IMR-90 (cell line): ENCODE measurements at regions not wholly inside any gene's neighbourhood (a gene's known extent, or its start where the extent isn't known, plus 50 kb on each side); places are given as distances from the start of the nearest gene placed in this dataset.

Experiments used
- ATAC-seq: fragments of 200-7000 bp; cut with Tn5 transposase; 2 replicates; pipeline ENCODE4 v1.9.1; 2020; ENCODE audit warnings: low read depth, mild to moderate bottlenecking, moderate library complexity
- BruUV-seq: library from RNA; stranded (reverse); fragments of 400-500 nt; replicated peaks from 2 replicates; lab custom pipeline; 2021; lab: Mats Ljungman, UMichigan
- CTCF ChIA-PET: fragments of 300-600 bp; formaldehyde crosslinking; extraction: SDS; loops from one replicate; lab custom pipeline; 2021; ENCODE audit warnings: antibody characterized with exemption; lab: Yijun Ruan, JAX
- POLR2A ChIA-PET: fragments of 300-600 bp; sonication (Branson Sonifier 250); formaldehyde crosslinking; loops from one replicate; lab custom pipeline; 2022; ENCODE audit warnings: antibody characterized with exemption; ENCODE audit not compliant: unreplicated experiment; lab: Charles Lee
- DNase-seq: peaks from one replicate; pipeline ENCODE4 v3.0.0; 2013
- H2AFZ ChIP-seq: replicated peaks from 2 replicates; pipeline ENCODE3; 2013; ENCODE audit warnings: low read length, mild to moderate bottlenecking; ENCODE audit not compliant: poor library complexity
- H2AK5ac ChIP-seq: 2 replicates; pipeline ENCODE4 v1.6.1; 2013; ENCODE audit warnings: low read depth, low read length, inconsistent platforms
- H2AK9ac ChIP-seq: replicated peaks from 2 replicates; pipeline ENCODE3; 2013; ENCODE audit warnings: mild to moderate bottlenecking, low read depth, low read length, moderate library complexity; ENCODE audit not compliant: poor library complexity
- H2BK120ac ChIP-seq: 2 replicates; pipeline ENCODE4 v1.6.1; 2013; ENCODE audit warnings: low read depth, low read length, inconsistent platforms
- H2BK15ac ChIP-seq: 3 replicates; pipeline ENCODE4 v1.6.1; 2013; ENCODE audit warnings: low read depth, low read length, inconsistent platforms
- H2BK20ac ChIP-seq: 2 replicates; pipeline ENCODE4 v1.6.1; 2013; ENCODE audit warnings: low read depth, mild to moderate bottlenecking, inconsistent platforms, low read length, moderate library complexity
- H2BK5ac ChIP-seq: 2 replicates; pipeline ENCODE4 v1.6.1; 2013; ENCODE audit warnings: mild to moderate bottlenecking, low read depth, low read length, inconsistent platforms; ENCODE audit not compliant: poor library complexity, severe bottlenecking
- H3K14ac ChIP-seq: replicated peaks from 2 replicates; pipeline ENCODE4 v1.6.1; 2013; ENCODE audit warnings: low read depth, low read length, inconsistent platforms
- H3K18ac ChIP-seq: 2 replicates; pipeline ENCODE4 v1.6.1; 2013; ENCODE audit warnings: low read depth, low read length, control low read depth
- H3K23ac ChIP-seq: 2 replicates; pipeline ENCODE4 v1.6.1; 2013; ENCODE audit warnings: low read depth, low read length, inconsistent platforms
- H3K27ac ChIP-seq: 2 replicates; pipeline ENCODE4 v1.5.1; 2013; ENCODE audit warnings: mild to moderate bottlenecking, control low read depth, low read length; ENCODE audit not compliant: insufficient read depth
- H3K27me3 ChIP-seq: 2 replicates; pipeline ENCODE4 v1.6.1; 2013; ENCODE audit warnings: low read length; ENCODE audit not compliant: control insufficient read depth, insufficient read depth
- H3K36me3 ChIP-seq: 2 replicates; pipeline ENCODE4 v1.6.1; 2013; ENCODE audit warnings: low read length, mixed read lengths; ENCODE audit not compliant: control insufficient read depth, insufficient read depth
- H3K4ac ChIP-seq: 2 replicates; pipeline ENCODE4 v1.6.1; 2013; ENCODE audit warnings: low read depth, low read length, inconsistent platforms
- H3K4me1 ChIP-seq: 2 replicates; pipeline ENCODE4 v1.6.1; 2013; ENCODE audit warnings: low read length, mixed read lengths; ENCODE audit not compliant: control insufficient read depth, insufficient read depth
- H3K4me2 ChIP-seq: 2 replicates; pipeline ENCODE4 v1.6.1; 2013; ENCODE audit warnings: low read depth, mild to moderate bottlenecking, control low read depth, low read length, moderate library complexity
- H3K4me3 ChIP-seq: 2 replicates; pipeline ENCODE4 v1.5.1; 2013; ENCODE audit warnings: low read depth, mild to moderate bottlenecking, control low read depth, low read length, moderate library complexity; ENCODE audit not compliant: insufficient read depth
- H3K56ac ChIP-seq: 2 replicates; pipeline ENCODE4 v1.6.1; 2013; ENCODE audit warnings: low read length, inconsistent platforms; ENCODE audit not compliant: insufficient read depth; ENCODE audit errors: extremely low read depth
- H3K79me1 ChIP-seq, 2 experiments: 2 replicates each; pipeline ENCODE4 v1.6.1; 2013; ENCODE audit warnings: low read length in 2 of 2, inconsistent platforms in 1 of 2, low read depth in 1 of 2
- H3K9ac ChIP-seq: 2 replicates; pipeline ENCODE4 v1.6.1; 2013; ENCODE audit warnings: low read depth, low read length, control low read depth
- H3K9me1 ChIP-seq: 2 replicates; pipeline ENCODE4 v1.6.1; 2013; ENCODE audit warnings: low read length, inconsistent platforms; ENCODE audit not compliant: insufficient read depth
- H3K9me3 ChIP-seq: 2 replicates; pipeline ENCODE4 v1.6.1; 2013; ENCODE audit warnings: low read length; ENCODE audit not compliant: control insufficient read depth, insufficient read depth
- H4K20me1 ChIP-seq: 2 replicates; pipeline ENCODE4 v1.6.1; 2013; ENCODE audit warnings: low read length, inconsistent platforms; ENCODE audit not compliant: insufficient read depth
- H4K5ac ChIP-seq: 2 replicates; pipeline ENCODE4 v1.6.1; 2013; ENCODE audit warnings: mild to moderate bottlenecking, low read depth, low read length, control low read depth
- H4K8ac ChIP-seq, 2 experiments: 2 replicates each; pipeline ENCODE4 v1.6.1; 2013; ENCODE audit warnings: low read depth in 2 of 2, low read length in 2 of 2, control low read depth in 1 of 2, inconsistent platforms in 1 of 2
- H4K91ac ChIP-seq: 2 replicates; pipeline ENCODE4 v1.6.1; 2013; ENCODE audit warnings: low read depth, low read length, inconsistent platforms; ENCODE audit not compliant: insufficient read depth
- BHLHE40 ChIP-seq: fragments of 150-350 bp; IDR thresholded peaks from 2 replicates; pipeline ENCODE4 v1.6.1; 2016; ENCODE audit warnings: mild to moderate bottlenecking, low read depth, low read length
- CEBPB ChIP-seq: IDR thresholded peaks from 2 replicates; pipeline ENCODE4 v1.6.1; 2012; ENCODE audit warnings: low read depth, low read length, improper control_type of control experiment
- CTCF ChIP-seq: conservative IDR thresholded peaks from 2 replicates; pipeline ENCODE4 v1.5.1; 2012; ENCODE audit warnings: mild to moderate bottlenecking, low read depth, low read length, improper control_type of control experiment
- ELK1 ChIP-seq: fragments of 150-350 bp; IDR thresholded peaks from 2 replicates; pipeline ENCODE4 v1.6.1; 2016; ENCODE audit warnings: low read depth, mild to moderate bottlenecking, low read length, moderate library complexity, borderline replicate concordance
- FOS ChIP-seq: fragments of 150-350 bp; IDR thresholded peaks from 2 replicates; pipeline ENCODE4 v1.6.1; 2016; ENCODE audit warnings: low read depth, low read length
- MAFK ChIP-seq: IDR thresholded peaks from 2 replicates; pipeline ENCODE4 v1.6.1; 2012; ENCODE audit warnings: low read depth, low read length, improper control_type of control experiment
- MXI1 ChIP-seq: IDR thresholded peaks from 2 replicates; pipeline ENCODE4 v1.6.1; 2012; ENCODE audit warnings: low read depth, mild to moderate bottlenecking, low read length, moderate library complexity, borderline replicate concordance
- NFE2L2 ChIP-seq: fragments of 150-350 bp; IDR thresholded peaks from 2 replicates; pipeline ENCODE4 v1.6.1; 2016; ENCODE audit warnings: low read depth, mild to moderate bottlenecking, low read length
- POLR2A ChIP-seq: IDR thresholded peaks from 2 replicates; pipeline ENCODE4 v1.6.1; 2012; ENCODE audit warnings: mild to moderate bottlenecking, low read depth, low read length
- RCOR1 ChIP-seq: IDR thresholded peaks from 2 replicates; pipeline ENCODE4 v1.6.1; 2012; ENCODE audit warnings: mild to moderate bottlenecking, low read length, improper control_type of control experiment; ENCODE audit not compliant: insufficient replicate concordance
- SMC3 ChIP-seq: fragments of 150-350 bp; IDR thresholded peaks from 2 replicates; pipeline ENCODE4 v1.6.1; 2016; ENCODE audit warnings: low read depth, mild to moderate bottlenecking, antibody characterized with exemption, low read length, moderate library complexity
- whole genome bisulfite sequencing, 2 experiments: methylation state at CpG; one replicate each; pipeline versions ENCODE4 v1.1.5 to v1.1.7; 2013; ENCODE audit warnings: missing lambda C conversion rate in 2 of 2; ENCODE audit not compliant: insufficient read length in 1 of 2; ENCODE audit errors: extremely low coverage in 2 of 2; 5-methylcytosine and 5-hydroxymethylcytosine counted together
- dilution Hi-C: fragments of 300-500 bp; cut with HindIII; formaldehyde crosslinking; loops from one replicate; pipeline ENCODE4 v1.14.3; 2018; ENCODE audit warnings: low sequenced_read_pairs; ENCODE audit not compliant: unreplicated experiment
- in situ Hi-C: fragments of 300-500 bp; cut with MboI; formaldehyde crosslinking; loops from 3 replicates; pipeline ENCODE4 v1.14.3; 2019; ENCODE audit warnings: low sequenced_read_pairs, inconsistent platforms, mixed read lengths
- intact Hi-C: fragments of 100-400 bp; cut with micrococcal nuclease; formaldehyde crosslinking; loops from 2 replicates; pipeline ENCODE4 v1.10.0; 2022

GRCh38 chr3:105108823-105109222 is 257.9 kb upstream of the ALCAM start:
- no peaks in the 10 kb centered on the region for H3K9me1 ChIP-seq
- CTCF ChIA-PET = no interaction called here
- no peak overlapping the region for H2AK5ac ChIP-seq
- no peak overlapping the region for H3K4ac ChIP-seq
- H4K91ac ChIP-seq = no peak overlapping the region
- no peak overlapping the region for H3K56ac ChIP-seq
- no peak overlapping the region for H2BK15ac ChIP-seq
- intact Hi-C loops (no loop called here), in situ Hi-C loops (no loop called here), dilution Hi-C loops (no loop called here)
- H4K8ac ChIP-seq = no peak overlapping the region
- H3K27ac ChIP-seq = no peak overlapping the region
- no peak overlapping the region for H3K4me3 ChIP-seq
- H3K4me1 ChIP-seq = no peaks in the 10 kb centered on the region
- no peak overlapping the region for H4K5ac ChIP-seq
- no peak overlapping the region for H3K4me2 ChIP-seq
- H2BK5ac ChIP-seq = no peak overlapping the region
- H3K9ac ChIP-seq = no peak overlapping the region
- no peak for DNase-seq
- BruUV-seq = no TSS peak
- ATAC-seq = no peak
- POLR2A ChIA-PET = no interaction called here
- no peaks in the 10 kb centered on the region for H3K79me1 ChIP-seq
- H3K27me3 ChIP-seq = no peaks in the 10 kb centered on the region
- no peaks in the 10 kb centered on the region for H3K36me3 ChIP-seq
- no peak overlapping the region for H2BK120ac ChIP-seq
- no peak for TF ChIP-seq SMC3
- no peak for TF ChIP-seq FOS
- TF ChIP-seq NFE2L2 = no peak
- TF ChIP-seq ELK1 = no peak
- TF ChIP-seq MAFK = no peak
- no peak for TF ChIP-seq RCOR1
- TF ChIP-seq POLR2A = no peak
- TF ChIP-seq MXI1 = no peak
- TF ChIP-seq CEBPB = no peak
- TF ChIP-seq CTCF = no peak
- TF ChIP-seq BHLHE40 = no peak
- H2AK9ac ChIP-seq = no peak overlapping the region
- no peaks in the 10 kb centered on the region for H4K20me1 ChIP-seq
- H3K9me3 ChIP-seq = no peaks in the 10 kb centered on the region
- H3K14ac ChIP-seq = no peak overlapping the region
- WGBS, 2 experiments = no CpG with 5 or more reads among the region's 1 CpG
- no peak overlapping the region for H3K23ac ChIP-seq
- no peak overlapping the region for H3K18ac ChIP-seq
- H2BK20ac ChIP-seq = no peak overlapping the region
- no peak overlapping the region for H2AFZ ChIP-seq
